K562 (cell line): ENCODE measurements at regions not wholly inside any gene's neighbourhood (a gene's known extent, or its start where the extent isn't known, plus 50 kb on each side); places are given as distances from the start of the nearest gene placed in this dataset.

Experiments used
- FOXK1 ChIP-seq: sonication (generic); formaldehyde crosslinking; IDR thresholded peaks from 2 replicates; pipeline ENCODE4 v1.8.0; 2022; ENCODE audit warnings: missing genetic modification reagents, mild to moderate bottlenecking, borderline replicate concordance
- KLF16 ChIP-seq: IDR thresholded peaks from 2 replicates; pipeline ENCODE4 v1.6.1; 2016; ENCODE audit warnings: antibody characterized with exemption
- REST ChIP-seq, 2 experiments: fragments of 450-650 bp; formaldehyde crosslinking in 1 of 2; IDR thresholded peaks; 2 replicates each; pipeline versions ENCODE4 v1.4.0 to v1.6.1; 2014 to 2020; ENCODE audit warnings: mild to moderate bottlenecking in 2 of 2, borderline replicate concordance in 1 of 2, low read depth in 1 of 2
- USF2 ChIP-seq: sonication (generic); formaldehyde crosslinking; IDR thresholded peaks from 2 replicates; pipeline ENCODE4 v1.5.0; 2020; ENCODE audit warnings: missing genetic modification reagents

DNA sequence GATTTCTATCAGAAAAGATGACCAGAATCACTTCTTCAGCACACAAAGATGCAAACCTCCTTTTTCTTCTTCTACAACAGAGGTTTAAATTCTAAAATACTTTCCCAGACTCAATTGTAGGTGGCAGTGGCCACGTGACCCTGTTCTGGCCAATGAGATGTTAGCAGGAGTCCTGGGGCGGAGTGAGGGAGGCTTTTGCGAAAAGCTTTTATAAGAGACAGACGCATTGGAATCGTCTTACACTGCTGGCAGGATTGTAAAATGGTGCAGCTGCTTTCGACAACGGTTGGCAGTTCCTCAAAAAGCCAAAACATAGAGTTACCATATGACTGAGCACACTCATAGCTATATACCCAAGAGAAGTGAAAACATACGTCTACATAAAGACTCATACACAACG is 87.0 kb upstream of the MAGI3 start (continued):
- peak; percentile 18; the same call in 1 of the 2 replicates for TF ChIP-seq REST (IDR thresholded peaks at IDR 0.05; ENCODE audit: borderline replicate concordance)
- TF ChIP-seq REST (CRISPR knock-in tag; IDR thresholded peaks at IDR 0.05; ENCODE audit: low read depth), result no peak
- TF ChIP-seq USF2, result peak; percentile 91
- TF ChIP-seq FOXK1 (CRISPR knock-in tag), result no peak
- no peak for TF ChIP-seq KLF16
